GM12872 (cell line): ENCODE measurements at regions not wholly inside any gene's neighbourhood (a gene's known extent, or its start where the extent isn't known, plus 50 kb on each side); places are given as distances from the start of the nearest gene placed in this dataset.

Experiments
- TF ChIP-seq, protein P1 (sequence below): IDR thresholded peaks from 3 replicates; pipeline ENCODE4 v1.5.1; 2011; ENCODE audit warnings: low read depth, mild to moderate bottlenecking, low read length, moderate library complexity; ENCODE audit not compliant: insufficient read depth

DNA sequence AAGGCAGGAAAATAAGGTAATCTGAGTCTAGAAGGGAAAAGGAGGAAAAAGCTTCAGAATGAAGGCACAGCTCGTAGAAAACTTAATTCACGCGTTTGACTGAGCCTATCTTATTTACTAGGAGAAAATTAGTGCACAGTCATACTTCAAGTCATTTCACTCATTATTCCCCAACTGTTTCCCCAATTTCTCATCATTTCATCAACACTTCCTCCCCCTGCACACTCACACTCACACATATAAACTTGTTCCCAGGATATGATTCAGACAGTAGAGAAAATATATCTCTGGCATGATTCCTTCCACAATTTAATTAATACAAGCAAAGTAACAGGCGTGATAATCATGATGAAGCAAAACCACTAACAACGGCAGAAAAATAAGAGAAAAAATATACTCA lies 94.5 kb upstream of the F13A1 start:
- TF ChIP-seq, protein P1, sequence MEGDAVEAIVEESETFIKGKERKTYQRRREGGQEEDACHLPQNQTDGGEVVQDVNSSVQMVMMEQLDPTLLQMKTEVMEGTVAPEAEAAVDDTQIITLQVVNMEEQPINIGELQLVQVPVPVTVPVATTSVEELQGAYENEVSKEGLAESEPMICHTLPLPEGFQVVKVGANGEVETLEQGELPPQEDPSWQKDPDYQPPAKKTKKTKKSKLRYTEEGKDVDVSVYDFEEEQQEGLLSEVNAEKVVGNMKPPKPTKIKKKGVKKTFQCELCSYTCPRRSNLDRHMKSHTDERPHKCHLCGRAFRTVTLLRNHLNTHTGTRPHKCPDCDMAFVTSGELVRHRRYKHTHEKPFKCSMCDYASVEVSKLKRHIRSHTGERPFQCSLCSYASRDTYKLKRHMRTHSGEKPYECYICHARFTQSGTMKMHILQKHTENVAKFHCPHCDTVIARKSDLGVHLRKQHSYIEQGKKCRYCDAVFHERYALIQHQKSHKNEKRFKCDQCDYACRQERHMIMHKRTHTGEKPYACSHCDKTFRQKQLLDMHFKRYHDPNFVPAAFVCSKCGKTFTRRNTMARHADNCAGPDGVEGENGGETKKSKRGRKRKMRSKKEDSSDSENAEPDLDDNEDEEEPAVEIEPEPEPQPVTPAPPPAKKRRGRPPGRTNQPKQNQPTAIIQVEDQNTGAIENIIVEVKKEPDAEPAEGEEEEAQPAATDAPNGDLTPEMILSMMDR, result no peak

DNA sequence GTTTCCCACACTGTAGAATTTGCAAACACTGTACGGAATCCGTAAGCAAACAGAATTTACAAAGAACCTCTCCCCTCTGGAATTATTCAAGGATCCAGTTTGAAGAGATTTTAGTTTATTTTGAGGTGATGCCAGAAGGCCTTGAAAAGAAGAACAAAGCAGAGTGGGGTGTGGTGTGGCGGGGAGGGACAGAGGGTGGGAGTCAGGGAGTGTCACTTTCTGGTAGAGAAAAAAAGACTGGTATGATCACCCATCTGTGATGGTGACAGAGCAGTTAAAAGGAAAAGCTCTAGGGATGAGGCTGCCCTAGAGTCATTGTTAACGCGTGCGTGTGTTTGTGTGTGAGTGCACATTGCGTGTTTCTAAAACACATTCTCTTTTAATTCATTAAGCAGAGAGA lies 97.0 kb upstream of the F13A1 start:
- TF ChIP-seq, protein P1, result no peak

GRCh38 chr6:6418421-6418820 lies 98.0 kb upstream of the F13A1 start:
- TF ChIP-seq, protein P1, result no peak

DNA sequence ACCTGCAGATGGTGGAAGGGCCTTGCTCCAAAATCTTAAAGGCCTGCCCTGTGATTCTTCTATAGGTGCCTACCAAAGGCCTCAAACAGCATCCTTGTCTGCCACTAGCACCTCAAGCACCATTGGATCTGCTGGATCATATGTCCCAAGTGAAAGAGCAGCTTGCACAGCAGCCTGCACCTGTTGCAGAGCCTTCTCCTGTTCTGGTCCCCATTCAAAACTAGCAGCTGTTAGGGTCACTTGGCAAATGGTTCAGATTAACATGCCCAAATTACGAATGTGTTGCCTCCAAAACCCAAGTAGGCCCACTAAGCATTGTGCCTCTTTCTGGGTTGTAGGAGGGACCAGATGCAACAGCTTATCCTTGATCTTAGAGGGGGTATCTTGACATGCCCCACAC lies 99.6 kb upstream of the F13A1 start:
- TF ChIP-seq, protein P1, result no peak

- TF ChIP-seq, protein P1, result no peak
These were observed 113.7 kb upstream of the F13A1 start for GRCh38 chr6:6434151-6434550.

GRCh38 chr6:6434723-6435122 lies 114.3 kb upstream of the F13A1 start:
- TF ChIP-seq, protein P1, result no peak

- TF ChIP-seq, protein P1, result no peak
These were observed 115.9 kb upstream of the F13A1 start for GRCh38 chr6:6436366-6436765.

DNA sequence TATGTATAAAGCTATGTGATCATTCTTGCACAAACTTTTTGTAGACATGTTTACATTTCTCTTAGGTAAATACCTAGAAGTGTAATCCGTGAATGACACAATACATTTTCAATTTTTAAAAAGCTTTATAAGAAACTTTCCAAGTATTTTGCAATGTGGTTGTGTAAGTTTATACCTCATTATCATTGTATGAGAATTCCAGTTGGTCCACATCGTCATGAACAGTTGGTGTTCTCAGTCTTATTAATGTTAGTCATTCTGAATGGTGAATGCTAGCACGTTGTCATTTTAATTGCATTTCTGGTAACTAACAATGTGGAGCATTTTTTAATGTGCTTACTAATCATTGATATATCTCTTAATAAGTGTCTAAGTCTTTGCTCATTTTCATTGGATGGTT lies 116.5 kb upstream of the F13A1 start:
- TF ChIP-seq, protein P1, result no peak
